Endothelial cell of umbilical vein (primary cell): ENCODE measurements at regions not wholly inside any gene's neighbourhood (a gene's known extent, or its start where the extent isn't known, plus 50 kb on each side); places are given as distances from the start of the nearest gene placed in this dataset.

ENCODE experiments used
- BruUV-seq: library from RNA; stranded (reverse); fragments of 400-500 nt; replicated peaks from 2 replicates; lab custom pipeline; 2021; lab: Mats Ljungman, UMichigan
- CTCF ChIA-PET: fragments of 300-600, 350-600 bp; sonication (Branson Sonifier 250); formaldehyde crosslinking; loops from one replicate; lab custom pipeline; 2021; ENCODE audit warnings: antibody characterized with exemption, inconsistent platforms; lab: Charles Lee
- POLR2A ChIA-PET: fragments of 300-600, 350-600 bp; sonication (Branson Sonifier 250); formaldehyde crosslinking; loops from one replicate; lab custom pipeline; 2021; ENCODE audit warnings: antibody characterized with exemption, inconsistent platforms; lab: Charles Lee
- DNase-seq: peaks from one replicate; pipeline ENCODE4 v3.0.0-alpha.2; 2011; ENCODE audit warnings: low read depth, low spot score
- FAIRE-seq: peaks from 2 replicates; lab custom pipeline; 2011; peaks lifted over from hg19 to GRCh38; lab: Jason Lieb, UNC
- H2AFZ ChIP-seq: 2 replicates; pipeline ENCODE4 v1.6.0; 2012; ENCODE audit warnings: low read depth, low read length, control low read depth, inconsistent platforms
- H3K27ac ChIP-seq: 2 replicates; pipeline ENCODE4 v1.5.1; 2011; ENCODE audit warnings: low read depth, mild to moderate bottlenecking, control low read depth, low read length, moderate library complexity; ENCODE audit not compliant: insufficient read depth
- H3K27me3 ChIP-seq, 2 experiments: 2 replicates each; pipeline versions ENCODE4 v1.6.0 to v1.6.1; 2011; ENCODE audit warnings: low read length in 2 of 2, mixed read lengths in 1 of 2; ENCODE audit not compliant: control insufficient read depth in 2 of 2, insufficient read depth in 2 of 2
- H3K36me3 ChIP-seq, 2 experiments: 2 replicates in 1 of 2; 3 replicates in 1 of 2; pipeline ENCODE4 v1.5.1; 2011; ENCODE audit warnings: low read length in 2 of 2, mild to moderate bottlenecking in 1 of 2, moderate library complexity in 1 of 2; ENCODE audit not compliant: control insufficient read depth in 2 of 2, insufficient read depth in 2 of 2; ENCODE audit errors: extremely low read depth in 1 of 2
- H3K4me1 ChIP-seq: 3 replicates; pipeline ENCODE4 v1.5.1; 2011; ENCODE audit warnings: mild to moderate bottlenecking, low read length; ENCODE audit not compliant: control insufficient read depth, insufficient read depth; ENCODE audit errors: extremely low read depth
- H3K4me2 ChIP-seq: 2 replicates; pipeline ENCODE4 v1.6.1; 2011; ENCODE audit warnings: low read length, control low read depth, mixed read lengths; ENCODE audit not compliant: insufficient read depth
- H3K4me3 ChIP-seq, 3 experiments: fragments of 200-600 bp in 1 of 3; sonication (generic), shearing (Covaris generic) in 1 of 3; replicated peaks in 1 of 3; 2 replicates each; pipeline ENCODE4 v1.5.1; 2011 to 2016; ENCODE audit warnings: control low read depth in 3 of 3, low read length in 3 of 3, mild to moderate bottlenecking in 2 of 3, inconsistent platforms in 1 of 3, low read depth in 1 of 3, moderate library complexity in 1 of 3; ENCODE audit not compliant: insufficient read depth in 1 of 3
- H3K79me2 ChIP-seq: 2 replicates; pipeline ENCODE4 v1.6.0; 2012; ENCODE audit warnings: low read length, inconsistent platforms; ENCODE audit not compliant: control insufficient read depth, insufficient read depth
- H3K9ac ChIP-seq: replicated peaks from 2 replicates; pipeline ENCODE3; 2011; ENCODE audit warnings: low read length, control low read depth; ENCODE audit not compliant: insufficient read depth; ENCODE audit errors: extremely low read depth
- H3K9me1 ChIP-seq: replicated peaks from 3 replicates; pipeline ENCODE4 v1.6.0; 2011; ENCODE audit warnings: mild to moderate bottlenecking, low read length; ENCODE audit not compliant: control insufficient read depth, insufficient read depth; ENCODE audit errors: extremely low read depth
- H3K9me3 ChIP-seq: replicated peaks from 2 replicates; pipeline ENCODE4 v1.5.1; 2012; ENCODE audit warnings: low read length, inconsistent platforms; ENCODE audit not compliant: control insufficient read depth, insufficient read depth
- H4K20me1 ChIP-seq: replicated peaks from 2 replicates; pipeline ENCODE3; 2011; ENCODE audit warnings: mild to moderate bottlenecking, low read length; ENCODE audit not compliant: control insufficient read depth, insufficient read depth; ENCODE audit errors: extremely low read depth
- EZH2 ChIP-seq: IDR thresholded peaks from 2 replicates; pipeline ENCODE4 v1.6.1; 2012; ENCODE audit warnings: borderline replicate concordance, low read depth, mild to moderate bottlenecking, moderate library complexity, low read length, inconsistent platforms; ENCODE audit not compliant: severe bottlenecking
- FOS ChIP-seq: IDR thresholded peaks from 2 replicates; pipeline ENCODE4 v1.6.1; 2011; ENCODE audit warnings: mild to moderate bottlenecking, low read length, moderate library complexity, borderline replicate concordance; ENCODE audit not compliant: insufficient read depth
- GATA2 ChIP-seq: IDR thresholded peaks from 2 replicates; pipeline ENCODE4 v1.7.0; 2011; ENCODE audit warnings: low read depth, mild to moderate bottlenecking, moderate library complexity, mixed read lengths, low read length; ENCODE audit not compliant: insufficient read length, insufficient read depth
- JUN ChIP-seq: IDR thresholded peaks from 2 replicates; pipeline ENCODE4 v1.6.1; 2011; ENCODE audit warnings: borderline replicate concordance, low read depth; ENCODE audit not compliant: insufficient read length, insufficient read depth
- MYC ChIP-seq: IDR thresholded peaks from one replicate; pipeline ENCODE4 v1.6.1; 2011; ENCODE audit warnings: mild to moderate bottlenecking, low read depth, low read length
- POLR2A ChIP-seq: IDR thresholded peaks from 2 replicates; pipeline ENCODE4 v1.6.1; 2012; ENCODE audit warnings: low read depth, mild to moderate bottlenecking, control low read depth, low read length
- POLR2AphosphoS5 ChIP-seq: IDR thresholded peaks from 2 replicates; pipeline ENCODE4 v1.6.1; 2012; ENCODE audit warnings: low read depth, mild to moderate bottlenecking, control low read depth, low read length, moderate library complexity; ENCODE audit not compliant: insufficient read depth
- dilution Hi-C: fragments of 300-500 bp; cut with MboI; formaldehyde crosslinking; loops from one replicate; pipeline ENCODE4 v1.15.0; 2019; ENCODE audit warnings: low sequenced_read_pairs; ENCODE audit not compliant: extremely low pct_ligation_motif_present
- intact Hi-C: fragments of 100-400 bp; cut with micrococcal nuclease; formaldehyde crosslinking; loops from one replicate; pipeline ENCODE4 v1.10.0; 2022
- TF ChIP-seq, protein P1 (sequence below): IDR thresholded peaks from 2 replicates; pipeline ENCODE4 v1.6.1; 2011; ENCODE audit not compliant: insufficient read depth, insufficient read length
- TF ChIP-seq, protein P2 (sequence below), 2 donors: IDR thresholded peaks; 1 replicate in 1 of 2; 2 replicates in 1 of 2; pipeline ENCODE4 v1.5.1; 2011; ENCODE audit warnings: low read length in 2 of 2, mild to moderate bottlenecking in 2 of 2, moderate library complexity in 2 of 2, control low read depth in 1 of 2, inconsistent platforms in 1 of 2, low read depth in 1 of 2; ENCODE audit not compliant: insufficient read depth in 1 of 2; ENCODE audit errors: extremely low read depth in 1 of 2

DNA sequence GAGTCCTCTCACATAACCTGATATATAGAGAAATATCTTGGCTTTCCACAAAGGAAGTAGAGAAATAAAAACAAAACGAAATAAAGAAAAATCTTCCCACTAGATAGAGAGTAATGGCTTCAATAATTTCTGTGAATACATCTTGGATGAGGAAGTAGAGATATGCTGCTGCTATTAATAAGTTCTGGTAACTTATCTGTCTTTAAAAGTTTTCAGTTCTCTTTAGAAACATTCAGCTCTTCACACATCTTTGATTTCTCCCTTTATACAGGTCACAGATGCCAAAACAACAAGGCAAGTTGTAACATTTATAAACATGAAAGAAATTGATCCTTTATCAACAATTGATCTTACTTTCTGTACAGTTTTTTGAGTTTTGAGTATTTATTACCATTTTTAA is 615.8 kb downstream of the TRAM1L1 start:
- H3K27me3 ChIP-seq: no peaks in the 10 kb centered on the region
- BruUV-seq: no TSS peak
- POLR2A ChIA-PET: no interaction called here
- H3K9me1 ChIP-seq: no peaks in the 10 kb centered on the region
- H3K36me3 ChIP-seq: no peaks in the 10 kb centered on the region
- dilution Hi-C loops (no loop called here), intact Hi-C loops (no loop called here)
- no peaks in the 10 kb centered on the region for H4K20me1 ChIP-seq
- H2AFZ ChIP-seq: no peak overlapping the region
- H3K9me3 ChIP-seq: no peaks in the 10 kb centered on the region
- H3K4me3 ChIP-seq: no peak overlapping the region
- H3K27ac ChIP-seq: no peak overlapping the region
- no peaks in the 10 kb centered on the region for H3K4me1 ChIP-seq
- no peak overlapping the region for H3K9ac ChIP-seq
- FAIRE-seq (no peak), DNase-seq (no peak)
- TF ChIP-seq, protein P1, sequence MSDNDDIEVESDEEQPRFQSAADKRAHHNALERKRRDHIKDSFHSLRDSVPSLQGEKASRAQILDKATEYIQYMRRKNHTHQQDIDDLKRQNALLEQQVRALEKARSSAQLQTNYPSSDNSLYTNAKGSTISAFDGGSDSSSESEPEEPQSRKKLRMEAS: no peak
- TF ChIP-seq JUN (no peak), MYC (no peak), EZH2 (no peak), GATA2 (no peak), FOS (no peak), POLR2AphosphoS5 (no peak), POLR2A (no peak)
- TF ChIP-seq, protein P2, sequence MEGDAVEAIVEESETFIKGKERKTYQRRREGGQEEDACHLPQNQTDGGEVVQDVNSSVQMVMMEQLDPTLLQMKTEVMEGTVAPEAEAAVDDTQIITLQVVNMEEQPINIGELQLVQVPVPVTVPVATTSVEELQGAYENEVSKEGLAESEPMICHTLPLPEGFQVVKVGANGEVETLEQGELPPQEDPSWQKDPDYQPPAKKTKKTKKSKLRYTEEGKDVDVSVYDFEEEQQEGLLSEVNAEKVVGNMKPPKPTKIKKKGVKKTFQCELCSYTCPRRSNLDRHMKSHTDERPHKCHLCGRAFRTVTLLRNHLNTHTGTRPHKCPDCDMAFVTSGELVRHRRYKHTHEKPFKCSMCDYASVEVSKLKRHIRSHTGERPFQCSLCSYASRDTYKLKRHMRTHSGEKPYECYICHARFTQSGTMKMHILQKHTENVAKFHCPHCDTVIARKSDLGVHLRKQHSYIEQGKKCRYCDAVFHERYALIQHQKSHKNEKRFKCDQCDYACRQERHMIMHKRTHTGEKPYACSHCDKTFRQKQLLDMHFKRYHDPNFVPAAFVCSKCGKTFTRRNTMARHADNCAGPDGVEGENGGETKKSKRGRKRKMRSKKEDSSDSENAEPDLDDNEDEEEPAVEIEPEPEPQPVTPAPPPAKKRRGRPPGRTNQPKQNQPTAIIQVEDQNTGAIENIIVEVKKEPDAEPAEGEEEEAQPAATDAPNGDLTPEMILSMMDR (IDR thresholded peaks at IDR 0.05; ENCODE audit: extremely low read depth in 1 of 2, insufficient read depth in 1 of 2, low read depth in 1 of 2, low read length in 2 of 2): no peak
- H3K79me2 ChIP-seq: no peaks in the 10 kb centered on the region
- CTCF ChIA-PET: interaction anchor here (0.8 to 1.3 kb wide), 2 partner anchors 11 to 15 kb away, joined by 3 read pairs; no protein-coding TSS in a partner anchor
- no peak overlapping the region for H3K4me2 ChIP-seq
